ENCODE measurements at regions not wholly inside any gene's neighbourhood (a gene's known extent, or its start where the extent isn't known, plus 50 kb on each side); places are given as distances from the start of the nearest gene placed in this dataset.

- no peak for DNase-seq (ENCODE audit: low read depth)
- TF ChIP-seq, protein P1, sequence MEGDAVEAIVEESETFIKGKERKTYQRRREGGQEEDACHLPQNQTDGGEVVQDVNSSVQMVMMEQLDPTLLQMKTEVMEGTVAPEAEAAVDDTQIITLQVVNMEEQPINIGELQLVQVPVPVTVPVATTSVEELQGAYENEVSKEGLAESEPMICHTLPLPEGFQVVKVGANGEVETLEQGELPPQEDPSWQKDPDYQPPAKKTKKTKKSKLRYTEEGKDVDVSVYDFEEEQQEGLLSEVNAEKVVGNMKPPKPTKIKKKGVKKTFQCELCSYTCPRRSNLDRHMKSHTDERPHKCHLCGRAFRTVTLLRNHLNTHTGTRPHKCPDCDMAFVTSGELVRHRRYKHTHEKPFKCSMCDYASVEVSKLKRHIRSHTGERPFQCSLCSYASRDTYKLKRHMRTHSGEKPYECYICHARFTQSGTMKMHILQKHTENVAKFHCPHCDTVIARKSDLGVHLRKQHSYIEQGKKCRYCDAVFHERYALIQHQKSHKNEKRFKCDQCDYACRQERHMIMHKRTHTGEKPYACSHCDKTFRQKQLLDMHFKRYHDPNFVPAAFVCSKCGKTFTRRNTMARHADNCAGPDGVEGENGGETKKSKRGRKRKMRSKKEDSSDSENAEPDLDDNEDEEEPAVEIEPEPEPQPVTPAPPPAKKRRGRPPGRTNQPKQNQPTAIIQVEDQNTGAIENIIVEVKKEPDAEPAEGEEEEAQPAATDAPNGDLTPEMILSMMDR (IDR thresholded peaks at IDR 0.05; ENCODE audit: control insufficient read depth, insufficient read depth, low read depth, low read length, missing control alignments): no peak
- no peak overlapping the region for H3K4me3 ChIP-seq (ENCODE audit: control insufficient read depth, low read depth, low read length)
Observed at GRCh38 chr4:184889666-184890335, 64.0 kb upstream of the ACSL1 start.

DNA sequence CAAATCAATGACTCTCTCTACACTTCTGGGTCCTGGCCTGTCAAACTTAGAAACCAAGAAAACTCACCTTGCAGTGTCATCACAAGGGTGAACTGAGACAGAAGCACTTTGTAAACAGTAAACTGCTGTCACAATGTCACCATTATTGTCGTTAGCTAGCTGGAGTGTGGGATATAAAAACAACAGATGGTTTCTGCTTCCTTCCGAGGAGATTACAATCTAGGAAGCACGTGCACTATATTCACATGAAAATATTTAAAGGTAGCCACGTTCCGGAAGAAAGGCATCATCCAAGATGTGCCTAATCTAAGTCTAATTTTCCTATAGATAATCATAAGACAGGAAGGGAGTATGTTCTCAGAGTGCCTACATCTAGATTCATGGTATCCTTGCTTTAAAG is 64.7 kb upstream of the ACSL1 start:
- H3K4me3 ChIP-seq (ENCODE audit: control insufficient read depth, low read depth, low read length): no peak overlapping the region
- no peak for DNase-seq (ENCODE audit: low read depth)
- TF ChIP-seq, protein P1 (IDR thresholded peaks at IDR 0.05; ENCODE audit: control insufficient read depth, insufficient read depth, low read depth, low read length, missing control alignments): no peak

DNA sequence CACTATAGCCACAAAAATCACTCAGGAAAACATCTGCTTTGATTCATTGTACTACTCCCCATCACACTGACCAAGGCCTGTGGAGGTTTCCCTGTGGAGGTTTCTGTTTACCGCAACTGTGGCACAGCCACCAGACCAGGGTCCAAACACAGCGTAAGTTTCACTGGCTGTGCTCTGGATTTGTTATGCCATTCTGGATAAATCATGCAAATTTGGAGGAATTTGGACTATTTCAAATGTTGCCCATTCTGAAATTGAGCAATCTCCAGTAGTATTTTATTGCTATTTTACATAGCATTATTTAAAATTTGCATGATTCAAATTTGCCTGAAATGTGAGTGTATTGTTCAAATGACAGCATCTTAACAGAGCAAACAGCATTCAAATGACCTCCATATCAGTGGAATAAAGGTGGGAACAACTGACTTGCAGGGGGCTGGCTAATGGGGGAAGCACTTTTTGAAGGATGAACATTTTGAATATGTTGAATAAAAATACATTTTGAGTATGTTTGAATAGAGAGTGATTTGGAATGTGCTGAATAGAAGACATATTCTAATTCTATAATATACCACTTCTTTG is 66.1 kb upstream of the ACSL1 start:
- DNase-seq (ENCODE audit: low read depth): no peak
- TF ChIP-seq, protein P1 (IDR thresholded peaks at IDR 0.05; ENCODE audit: control insufficient read depth, insufficient read depth, low read depth, low read length, missing control alignments): no peak
- H3K4me3 ChIP-seq (ENCODE audit: control insufficient read depth, low read depth, low read length): no peak overlapping the region

DNA sequence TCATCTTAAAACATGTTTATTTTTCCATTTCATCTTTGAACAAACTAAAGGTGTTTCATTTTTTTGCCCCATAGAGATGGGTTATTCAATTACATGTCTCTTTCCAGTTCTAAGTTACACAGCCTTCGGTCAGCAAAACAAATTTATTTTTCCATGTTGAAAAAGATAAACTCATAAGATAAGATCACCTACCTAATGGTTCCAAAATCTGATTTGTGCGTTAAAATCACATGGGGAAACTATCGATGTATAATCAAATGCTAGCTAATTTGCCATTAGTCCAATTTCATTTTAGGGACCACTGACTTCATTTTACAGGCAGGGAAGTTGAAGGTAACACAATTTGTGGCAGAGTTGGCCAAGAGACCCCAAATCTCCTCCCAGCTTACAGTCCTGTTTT is 67.2 kb upstream of the ACSL1 start:
- no peak for DNase-seq (ENCODE audit: low read depth)
- TF ChIP-seq, protein P1 (IDR thresholded peaks at IDR 0.05; ENCODE audit: control insufficient read depth, insufficient read depth, low read depth, low read length, missing control alignments): no peak
- no peak overlapping the region for H3K4me3 ChIP-seq (ENCODE audit: control insufficient read depth, low read depth, low read length)

- no peak for DNase-seq (ENCODE audit: low read depth)
- TF ChIP-seq, protein P1 (IDR thresholded peaks at IDR 0.05; ENCODE audit: control insufficient read depth, insufficient read depth, low read depth, low read length, missing control alignments): no peak
- no peak overlapping the region for H3K4me3 ChIP-seq (ENCODE audit: control insufficient read depth, low read depth, low read length)
Observed at GRCh38 chr4:184893801-184894571, 68.2 kb upstream of the ACSL1 start.

GRCh38 chr4:184895012-184895695 is 69.4 kb upstream of the ACSL1 start:
- no peak for DNase-seq (ENCODE audit: low read depth)
- TF ChIP-seq, protein P1 (IDR thresholded peaks at IDR 0.05; ENCODE audit: control insufficient read depth, insufficient read depth, low read depth, low read length, missing control alignments): no peak
- no peak overlapping the region for H3K4me3 ChIP-seq (ENCODE audit: control insufficient read depth, low read depth, low read length)

Measured in AG09309 (cell line).